RWPE2 (cell line): ENCODE measurements at regions not wholly inside any gene's neighbourhood (a gene's known extent, or its start where the extent isn't known, plus 50 kb on each side); places are given as distances from the start of the nearest gene placed in this dataset.

Experiments
- ATAC-seq: fragments of 200-7000 bp; cut with Tn5 transposase; 3 replicates; pipeline ENCODE4 v1.9.1; 2021; ENCODE audit warnings: low read depth
- DNase-seq: peaks from one replicate; pipeline ENCODE4 v3.0.0-alpha.2; 2020; ENCODE audit warnings: low spot score
- H3K27ac ChIP-seq: fragments of 450-650 bp; 2 replicates; pipeline ENCODE4 v1.5.1; 2017; ENCODE audit warnings: mild to moderate bottlenecking; ENCODE audit not compliant: poor library complexity, severe bottlenecking
- H3K27me3 ChIP-seq: fragments of 250-450 bp; sonication (Bioruptor Pico); 2 replicates; pipeline ENCODE4 v1.5.1; 2021; ENCODE audit warnings: mild to moderate bottlenecking, moderate library complexity; ENCODE audit not compliant: insufficient read depth, poor library complexity, severe bottlenecking
- H3K36me3 ChIP-seq: fragments of 250-450 bp; sonication (Bioruptor Pico); 2 replicates; pipeline ENCODE4 v1.5.1; 2020; ENCODE audit warnings: low read depth, mild to moderate bottlenecking, moderate library complexity
- H3K4me1 ChIP-seq: fragments of 250-450 bp; sonication (Bioruptor Pico); 2 replicates; pipeline ENCODE4 v1.5.1; 2021; ENCODE audit warnings: mild to moderate bottlenecking, moderate library complexity; ENCODE audit not compliant: insufficient read depth, poor library complexity, severe bottlenecking
- H3K4me3 ChIP-seq: fragments of 250-450 bp; sonication (Bioruptor Pico); 2 replicates; pipeline ENCODE4 v1.5.1; 2021; ENCODE audit warnings: mild to moderate bottlenecking, moderate library complexity; ENCODE audit not compliant: severe bottlenecking
- H3K9me3 ChIP-seq: fragments of 250-450 bp; sonication (Bioruptor Pico); 2 replicates; pipeline ENCODE4 v1.5.1; 2021; ENCODE audit warnings: mild to moderate bottlenecking, moderate library complexity; ENCODE audit not compliant: severe bottlenecking
- CTCF ChIP-seq: fragments of 450-650 bp; IDR thresholded peaks from one replicate; pipeline ENCODE4 v1.5.1; 2017; ENCODE audit warnings: mild to moderate bottlenecking, moderate library complexity; ENCODE audit not compliant: poor library complexity, severe bottlenecking

- Histone ChIP-seq H3K4me1 (no peaks in the 10 kb centered on the region), H3K27me3 (no peaks in the 10 kb centered on the region), H3K27ac (no peak overlapping the region), H3K36me3 (no peaks in the 10 kb centered on the region), H3K4me3 (no peak overlapping the region), H3K9me3 (no peaks in the 10 kb centered on the region)
- no peak for TF ChIP-seq CTCF
- DNase-seq (no peak), ATAC-seq (no peak)
Measured at GRCh38 chr7:153002572-153002971, 243.0 kb downstream of the ACTR3B start.

- no peaks in the 10 kb centered on the region for H3K4me1 ChIP-seq
- ATAC-seq (no peak), DNase-seq (no peak)
- H3K9me3 ChIP-seq: no peaks in the 10 kb centered on the region
- H3K27me3 ChIP-seq: no peaks in the 10 kb centered on the region
- no peak overlapping the region for H3K4me3 ChIP-seq
- no peak for TF ChIP-seq CTCF
- no peaks in the 10 kb centered on the region for H3K36me3 ChIP-seq
- no peak overlapping the region for H3K27ac ChIP-seq
Measured at GRCh38 chr7:153004341-153004740, 244.8 kb downstream of the ACTR3B start.

- H3K9me3 ChIP-seq: no peaks in the 10 kb centered on the region
- no peaks in the 10 kb centered on the region for H3K4me1 ChIP-seq
- DNase-seq: no peak
- no peak for ATAC-seq
- no peaks in the 10 kb centered on the region for H3K27me3 ChIP-seq
- TF ChIP-seq CTCF: no peak
- H3K27ac ChIP-seq: no peak overlapping the region
- H3K36me3 ChIP-seq: no peaks in the 10 kb centered on the region
- no peak overlapping the region for H3K4me3 ChIP-seq
Measured at GRCh38 chr7:153005750-153006435, 246.3 kb downstream of the ACTR3B start.

GRCh38 chr7:153006452-153006851, 246.9 kb downstream of the ACTR3B start:
- Histone ChIP-seq H3K4me3 (no peak overlapping the region), H3K4me1 (no peaks in the 10 kb centered on the region), H3K27me3 (no peaks in the 10 kb centered on the region), H3K9me3 (no peaks in the 10 kb centered on the region), H3K36me3 (no peaks in the 10 kb centered on the region), H3K27ac (no peak overlapping the region)
- no peak for DNase-seq
- ATAC-seq: no peak
- TF ChIP-seq CTCF: no peak

GRCh38 chr7:153006911-153007310, 247.4 kb downstream of the ACTR3B start:
- no peak overlapping the region for H3K27ac ChIP-seq
- TF ChIP-seq CTCF: no peak
- DNase-seq: no peak
- H3K9me3 ChIP-seq: no peaks in the 10 kb centered on the region
- H3K4me1 ChIP-seq: no peaks in the 10 kb centered on the region
- H3K27me3 ChIP-seq: no peaks in the 10 kb centered on the region
- ATAC-seq: no peak
- H3K36me3 ChIP-seq: no peaks in the 10 kb centered on the region
- no peak overlapping the region for H3K4me3 ChIP-seq
